ENCODE measurements at regions not wholly inside any gene's neighbourhood (a gene's known extent, or its start where the extent isn't known, plus 50 kb on each side); places are given as distances from the start of the nearest gene placed in this dataset.

- no peak for DNase-seq (ENCODE audit: low read depth, low spot score)
- ChIA-PET POLR2A (no interaction called here), CTCF (no interaction called here), RAD21 (ENCODE audit: unreplicated experiment) (no interaction called here), SMC1A (ENCODE audit: uncharacterized antibody, unreplicated experiment) (no interaction called here)
- Histone ChIP-seq H3K9ac (ENCODE audit: control insufficient read depth, insufficient read depth, low read length) (no peak overlapping the region), H3K4me1 (ENCODE audit: control insufficient read depth, insufficient read depth, low read length) (no peaks in the 10 kb centered on the region), H3K36me3 (ENCODE audit: control insufficient read depth in 2 of 2, insufficient read depth in 2 of 2, low read length in 1 of 2) (no peaks in the 10 kb centered on the region), H3K79me2 (ENCODE audit: control insufficient read depth, insufficient read depth, low read length) (no peaks in the 10 kb centered on the region), H3K9me3 (replicated peaks; ENCODE audit: control insufficient read depth, insufficient read depth, low read length) (no peaks in the 10 kb centered on the region), H2AFZ (ENCODE audit: control insufficient read depth, low read depth, low read length) (no peak overlapping the region), H3K27ac (ENCODE audit: control insufficient read depth, insufficient read depth) (no peak overlapping the region), H3K4me3 (no peak overlapping the region), H4K20me1 (ENCODE audit: control insufficient read depth, insufficient read depth) (no peaks in the 10 kb centered on the region), H3K4me2 (ENCODE audit: control insufficient read depth, insufficient read depth) (no peak overlapping the region), H3K27me3 (replicated peaks in 1 of 2; ENCODE audit: control insufficient read depth in 2 of 2, insufficient read depth in 2 of 2, low read length in 1 of 2) (no peaks in the 10 kb centered on the region)
- WGBS (ENCODE audit: insufficient coverage, insufficient replicate concordance, low lambda C conversion rate, missing lambda C conversion rate) = 25% methylated on average over 8 of the region's 8 CpGs
- in situ Hi-C loops (cut with MboI) (no loop called here), intact Hi-C loops (cut with micrococcal nuclease; ENCODE audit: unreplicated experiment) (no loop called here)
- FAIRE-seq = no peak
- ATAC-seq = no peak
- TF ChIP-seq BCL11A (IDR thresholded peaks at IDR 0.05; ENCODE audit: low read depth, low read length) (no peak), JUNB (IDR thresholded peaks at IDR 0.05) (no peak), SRF (IDR thresholded peaks at IDR 0.05; ENCODE audit: low read depth in 2 of 2, low read length in 2 of 2) (no peak), PRDM15 (CRISPR knock-in tag; IDR thresholded peaks at IDR 0.05) (no peak), TCF3 (IDR thresholded peaks at IDR 0.05; ENCODE audit: borderline replicate concordance, insufficient read depth, low read depth, low read length) (no peak), GATAD2B (conservative IDR thresholded peaks at IDR 0.05; ENCODE audit: low read depth) (no peak), MYC (IDR thresholded peaks at IDR 0.05; ENCODE audit: insufficient read depth, insufficient read length, insufficient replicate concordance, low read length, severe bottlenecking) (no peak), SREBF2 (IDR thresholded peaks at IDR 0.05; ENCODE audit: low read length) (no peak), SMAD1 (IDR thresholded peaks at IDR 0.05; ENCODE audit: low read depth, partially characterized antibody) (no peak), CHD4 (IDR thresholded peaks at IDR 0.05) (no peak), ZBTB33 (IDR thresholded peaks at IDR 0.05) (no peak), SIX5 (IDR thresholded peaks at IDR 0.05; ENCODE audit: low read depth, low read length, severe bottlenecking) (no peak), ZNF384 (IDR thresholded peaks at IDR 0.05; ENCODE audit: borderline replicate concordance, low read depth, low read length) (no peak), PBX3 (IDR thresholded peaks at IDR 0.05; ENCODE audit: insufficient replicate concordance, low read depth, low read length) (no peak), RB1 (IDR thresholded peaks at IDR 0.05; ENCODE audit: borderline replicate concordance) (no peak)
- BruUV-seq (replicated peaks) = no TSS peak
Measured at GRCh38 chr10:131821378-131822012, 79.3 kb upstream of the PPP2R2D start.
